ENCODE measurements at regions not wholly inside any gene's neighbourhood (a gene's known extent, or its start where the extent isn't known, plus 50 kb on each side); places are given as distances from the start of the nearest gene placed in this dataset.

DNA sequence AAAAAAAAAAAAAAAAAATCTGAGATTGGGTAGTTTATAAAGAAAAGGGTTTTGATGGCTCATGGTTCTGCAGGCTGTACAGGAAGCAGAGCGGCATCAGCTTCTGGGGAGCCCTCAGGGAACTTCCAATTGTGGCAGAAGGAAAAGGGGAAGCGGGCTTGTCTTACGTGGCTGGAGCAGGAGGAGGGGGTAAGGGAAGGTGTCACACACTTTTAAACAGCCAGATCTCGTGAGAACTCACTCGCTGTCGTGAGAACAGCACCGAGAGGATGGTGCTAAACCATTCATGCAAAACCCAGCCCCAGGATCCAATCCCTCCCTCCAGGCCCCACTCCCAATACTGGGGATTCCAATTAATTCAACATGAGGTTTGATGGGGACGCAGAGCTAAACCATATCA lies 806.2 kb downstream of the TBC1D22A start:
- H3K4me3 ChIP-seq (ENCODE audit: control insufficient read depth, low read depth, low read length): no peak overlapping the region
- TF ChIP-seq, protein P1, sequence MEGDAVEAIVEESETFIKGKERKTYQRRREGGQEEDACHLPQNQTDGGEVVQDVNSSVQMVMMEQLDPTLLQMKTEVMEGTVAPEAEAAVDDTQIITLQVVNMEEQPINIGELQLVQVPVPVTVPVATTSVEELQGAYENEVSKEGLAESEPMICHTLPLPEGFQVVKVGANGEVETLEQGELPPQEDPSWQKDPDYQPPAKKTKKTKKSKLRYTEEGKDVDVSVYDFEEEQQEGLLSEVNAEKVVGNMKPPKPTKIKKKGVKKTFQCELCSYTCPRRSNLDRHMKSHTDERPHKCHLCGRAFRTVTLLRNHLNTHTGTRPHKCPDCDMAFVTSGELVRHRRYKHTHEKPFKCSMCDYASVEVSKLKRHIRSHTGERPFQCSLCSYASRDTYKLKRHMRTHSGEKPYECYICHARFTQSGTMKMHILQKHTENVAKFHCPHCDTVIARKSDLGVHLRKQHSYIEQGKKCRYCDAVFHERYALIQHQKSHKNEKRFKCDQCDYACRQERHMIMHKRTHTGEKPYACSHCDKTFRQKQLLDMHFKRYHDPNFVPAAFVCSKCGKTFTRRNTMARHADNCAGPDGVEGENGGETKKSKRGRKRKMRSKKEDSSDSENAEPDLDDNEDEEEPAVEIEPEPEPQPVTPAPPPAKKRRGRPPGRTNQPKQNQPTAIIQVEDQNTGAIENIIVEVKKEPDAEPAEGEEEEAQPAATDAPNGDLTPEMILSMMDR (IDR thresholded peaks at IDR 0.05; ENCODE audit: control insufficient read depth, insufficient read depth, low read depth, low read length, missing control alignments): no peak
- no peak for DNase-seq (ENCODE audit: low read depth)

DNA sequence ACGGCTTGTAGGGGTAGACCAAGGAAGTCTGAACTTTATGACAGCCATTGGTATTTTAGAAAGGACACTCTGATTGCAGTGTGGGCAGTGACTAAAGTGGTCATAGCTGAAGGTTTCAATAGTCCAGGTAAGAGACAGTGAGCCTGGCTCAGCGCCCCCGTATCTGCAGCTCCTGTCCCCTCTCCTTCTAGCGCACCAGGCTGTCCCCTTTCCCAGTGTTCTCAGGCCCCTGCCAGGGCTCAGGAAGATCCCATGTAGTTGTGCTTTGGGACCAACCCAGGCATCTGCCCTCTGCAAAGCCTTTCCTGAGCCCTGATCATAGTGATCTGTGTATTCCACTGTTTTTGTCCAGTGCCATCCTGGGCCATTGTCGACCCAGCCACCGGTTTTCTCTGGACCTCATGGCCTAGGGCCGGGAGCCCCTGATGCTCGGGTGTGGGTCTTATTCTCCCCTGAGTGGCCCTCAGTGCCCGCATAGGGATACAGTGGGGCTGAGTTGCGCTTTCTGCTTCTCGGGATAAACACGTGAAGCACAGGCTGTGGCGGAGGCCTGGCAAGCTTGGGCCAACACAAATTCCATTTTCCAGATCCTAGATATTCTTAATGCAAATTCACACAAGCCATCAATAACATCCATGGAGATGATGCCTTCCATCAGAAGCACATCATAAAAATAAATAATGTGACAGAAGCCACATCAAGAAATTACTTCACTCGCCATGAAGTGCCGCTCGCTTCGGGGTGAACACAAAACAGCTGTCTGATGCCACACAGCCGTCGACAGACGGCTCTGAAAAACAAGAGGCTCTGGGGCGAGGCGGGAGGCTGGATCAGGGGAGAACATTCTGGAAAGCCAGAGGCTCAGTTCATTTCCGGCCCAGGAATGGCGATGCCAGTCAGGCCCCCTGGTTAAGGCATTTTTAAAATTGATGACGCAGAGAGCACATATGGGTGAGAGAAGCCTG lies 805.0 kb downstream of the TBC1D22A start:
- no peak overlapping the region for H3K4me3 ChIP-seq (ENCODE audit: control insufficient read depth, low read depth, low read length)
- DNase-seq (ENCODE audit: low read depth): no peak
- TF ChIP-seq, protein P1 (IDR thresholded peaks at IDR 0.05; ENCODE audit: control insufficient read depth, insufficient read depth, low read depth, low read length, missing control alignments): no peak

DNA sequence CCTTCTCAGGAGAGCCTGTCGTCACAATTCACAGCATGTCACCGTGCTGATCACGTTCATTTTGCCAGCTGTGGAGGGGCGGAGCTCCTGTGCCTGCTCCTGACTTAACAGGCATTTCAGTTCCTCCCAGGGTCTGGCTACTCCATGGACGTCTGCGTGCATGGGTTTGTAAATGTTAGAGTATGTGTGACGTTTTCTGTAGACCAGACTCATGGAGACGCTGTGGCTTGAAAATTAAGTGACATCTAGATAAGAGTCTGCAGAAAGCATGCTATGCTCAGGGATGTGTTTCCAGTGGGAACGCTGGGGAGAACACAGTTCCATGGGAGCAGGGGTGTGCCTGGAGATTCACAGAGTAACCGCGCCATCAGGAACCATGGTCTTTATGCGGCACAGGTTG lies 804.0 kb downstream of the TBC1D22A start:
- TF ChIP-seq, protein P1 (IDR thresholded peaks at IDR 0.05; ENCODE audit: control insufficient read depth, insufficient read depth, low read depth, low read length, missing control alignments): no peak
- H3K4me3 ChIP-seq (ENCODE audit: control insufficient read depth, low read depth, low read length): no peak overlapping the region
- no peak for DNase-seq (ENCODE audit: low read depth)

DNA sequence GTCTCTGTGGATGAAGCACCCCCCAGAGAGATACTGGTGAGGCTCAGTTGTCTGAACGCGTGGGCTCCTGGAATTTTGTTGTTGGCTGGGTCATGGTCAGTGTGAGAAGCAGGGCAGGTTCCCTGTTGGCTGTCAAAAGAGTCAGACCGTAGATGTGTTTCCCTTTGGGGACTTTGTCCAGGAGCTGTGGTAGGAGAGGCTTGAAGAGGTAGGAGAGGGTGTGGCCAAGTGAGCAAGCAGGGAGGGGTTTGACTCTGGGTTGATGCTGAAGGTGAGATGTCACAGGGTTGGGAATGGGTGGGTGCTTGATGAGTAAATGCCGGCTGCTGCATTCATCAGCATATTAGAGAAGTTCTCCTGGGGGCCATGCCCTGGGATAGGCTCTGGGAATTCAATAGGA lies 803.2 kb downstream of the TBC1D22A start:
- DNase-seq (ENCODE audit: low read depth): no peak
- no peak overlapping the region for H3K4me3 ChIP-seq (ENCODE audit: control insufficient read depth, low read depth, low read length)
- TF ChIP-seq, protein P1 (IDR thresholded peaks at IDR 0.05; ENCODE audit: control insufficient read depth, insufficient read depth, low read depth, low read length, missing control alignments): no peak

DNA sequence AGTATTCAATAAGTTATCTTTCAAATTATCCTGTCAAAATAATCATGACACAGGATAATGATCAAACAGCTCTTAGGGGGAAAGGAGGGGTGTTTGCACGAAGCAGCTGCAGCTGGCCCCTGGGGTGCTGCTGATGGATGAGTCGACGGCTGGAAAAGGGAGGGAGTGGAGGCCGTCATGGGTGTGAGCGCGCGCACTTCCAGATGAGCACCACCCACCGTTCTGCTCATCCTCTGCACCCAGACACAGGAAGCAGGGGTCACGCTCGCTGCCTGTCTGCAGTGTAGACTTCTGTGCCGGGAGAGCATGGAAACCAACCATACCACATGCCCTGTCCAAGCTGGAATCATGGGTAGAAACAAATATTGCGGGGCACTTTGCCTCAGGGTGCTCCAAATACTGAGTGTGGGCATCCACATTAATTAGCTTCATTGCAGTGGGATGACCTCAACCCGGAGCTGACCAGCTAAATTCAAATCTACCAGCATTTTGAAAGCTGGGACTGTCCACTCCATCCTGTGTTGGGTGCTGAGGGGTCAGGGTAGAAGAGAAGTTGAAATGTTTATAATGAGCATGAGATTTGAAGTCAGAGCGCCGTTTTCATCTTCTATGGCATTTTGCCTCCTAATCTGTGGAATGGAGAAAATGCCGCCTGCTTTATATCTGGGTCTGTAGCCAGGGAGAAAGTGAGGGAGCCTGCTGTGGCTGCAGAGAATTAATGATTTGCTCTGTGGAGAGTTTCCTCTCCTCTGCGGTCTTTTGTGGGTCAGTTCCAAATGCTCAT lies 802.4 kb downstream of the TBC1D22A start:
- TF ChIP-seq, protein P1 (IDR thresholded peaks at IDR 0.05; ENCODE audit: control insufficient read depth, insufficient read depth, low read depth, low read length, missing control alignments): no peak
- H3K4me3 ChIP-seq (ENCODE audit: control insufficient read depth, low read depth, low read length): no peak overlapping the region
- no peak for DNase-seq (ENCODE audit: low read depth)

DNA sequence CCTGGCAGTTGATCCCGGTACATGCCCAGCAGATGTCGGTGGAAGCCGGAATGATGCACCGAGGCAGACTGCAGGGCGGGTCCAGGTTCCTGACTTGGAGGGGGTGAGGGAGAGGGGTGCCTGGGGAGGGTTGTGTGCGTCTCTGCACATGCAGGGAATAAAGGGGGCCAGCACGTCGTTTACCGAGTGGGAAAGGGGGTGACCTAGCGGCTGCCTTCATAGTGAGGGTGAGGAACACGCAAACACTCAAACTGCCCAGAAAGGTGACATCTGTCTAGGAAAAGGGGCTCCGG lies 801.7 kb downstream of the TBC1D22A start:
- TF ChIP-seq, protein P1 (IDR thresholded peaks at IDR 0.05; ENCODE audit: control insufficient read depth, insufficient read depth, low read depth, low read length, missing control alignments): no peak
- no peak overlapping the region for H3K4me3 ChIP-seq (ENCODE audit: control insufficient read depth, low read depth, low read length)
- DNase-seq (ENCODE audit: low read depth): no peak

All from AG09309 (cell line).